ENCODE measurements at regions not wholly inside any gene's neighbourhood (a gene's known extent, or its start where the extent isn't known, plus 50 kb on each side); places are given as distances from the start of the nearest gene placed in this dataset.

- H3K27ac ChIP-seq (ENCODE audit: low read depth, low read length) = no peak overlapping the region
- TF ChIP-seq, protein P1, sequence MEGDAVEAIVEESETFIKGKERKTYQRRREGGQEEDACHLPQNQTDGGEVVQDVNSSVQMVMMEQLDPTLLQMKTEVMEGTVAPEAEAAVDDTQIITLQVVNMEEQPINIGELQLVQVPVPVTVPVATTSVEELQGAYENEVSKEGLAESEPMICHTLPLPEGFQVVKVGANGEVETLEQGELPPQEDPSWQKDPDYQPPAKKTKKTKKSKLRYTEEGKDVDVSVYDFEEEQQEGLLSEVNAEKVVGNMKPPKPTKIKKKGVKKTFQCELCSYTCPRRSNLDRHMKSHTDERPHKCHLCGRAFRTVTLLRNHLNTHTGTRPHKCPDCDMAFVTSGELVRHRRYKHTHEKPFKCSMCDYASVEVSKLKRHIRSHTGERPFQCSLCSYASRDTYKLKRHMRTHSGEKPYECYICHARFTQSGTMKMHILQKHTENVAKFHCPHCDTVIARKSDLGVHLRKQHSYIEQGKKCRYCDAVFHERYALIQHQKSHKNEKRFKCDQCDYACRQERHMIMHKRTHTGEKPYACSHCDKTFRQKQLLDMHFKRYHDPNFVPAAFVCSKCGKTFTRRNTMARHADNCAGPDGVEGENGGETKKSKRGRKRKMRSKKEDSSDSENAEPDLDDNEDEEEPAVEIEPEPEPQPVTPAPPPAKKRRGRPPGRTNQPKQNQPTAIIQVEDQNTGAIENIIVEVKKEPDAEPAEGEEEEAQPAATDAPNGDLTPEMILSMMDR (IDR thresholded peaks at IDR 0.05; ENCODE audit: low read depth, low read length, poor library complexity, severe bottlenecking) = no peak
- no peak for TF ChIP-seq EZH2phosphoT487 (IDR thresholded peaks at IDR 0.05; ENCODE audit: borderline replicate concordance, low read length)
- no peaks in the 10 kb centered on the region for H3F3A ChIP-seq (ENCODE audit: control insufficient read depth, insufficient read depth)
- H3K79me2 ChIP-seq (ENCODE audit: control insufficient read depth, low read length) = no peaks in the 10 kb centered on the region
- peaks cover 13% of the 10 kb centered on the region for H3K27me3 ChIP-seq (ENCODE audit: control insufficient read depth, low read length)
- no peaks in the 10 kb centered on the region for H4K20me1 ChIP-seq (ENCODE audit: control insufficient read depth, insufficient read depth, low read depth, low read length)
- H3K4me2 ChIP-seq (ENCODE audit: low read length) = no peak overlapping the region
- H3K36me3 ChIP-seq (ENCODE audit: control insufficient read depth, low read length) = no peaks in the 10 kb centered on the region
- H3K9me3 ChIP-seq (ENCODE audit: control insufficient read depth, insufficient read depth, low read length) = no peaks in the 10 kb centered on the region
- no peak overlapping the region for H3K4me3 ChIP-seq (ENCODE audit: low read length)
- no peaks in the 10 kb centered on the region for H3K4me1 ChIP-seq (ENCODE audit: control insufficient read depth, low read length)
- no peaks in the 10 kb centered on the region for H3K9me2 ChIP-seq (replicated peaks; ENCODE audit: control insufficient read depth, low read length)
Measured at GRCh38 chr18:22839340-22839821, 93.7 kb upstream of the RBBP8 start.

GRCh38 chr18:22840606-22841144, 92.5 kb upstream of the RBBP8 start:
- no peak overlapping the region for H3K4me2 ChIP-seq (ENCODE audit: low read length)
- no peaks in the 10 kb centered on the region for H4K20me1 ChIP-seq (ENCODE audit: control insufficient read depth, insufficient read depth, low read depth, low read length)
- H3K27me3 ChIP-seq (ENCODE audit: control insufficient read depth, low read length) = peaks cover 11% of the 10 kb centered on the region
- no peak for TF ChIP-seq EZH2phosphoT487 (IDR thresholded peaks at IDR 0.05; ENCODE audit: borderline replicate concordance, low read length)
- TF ChIP-seq, protein P1 (IDR thresholded peaks at IDR 0.05; ENCODE audit: low read depth, low read length, poor library complexity, severe bottlenecking) = no peak
- H3K27ac ChIP-seq (ENCODE audit: low read depth, low read length) = no peak overlapping the region
- H3F3A ChIP-seq (ENCODE audit: control insufficient read depth, insufficient read depth) = no peaks in the 10 kb centered on the region
- H3K79me2 ChIP-seq (ENCODE audit: control insufficient read depth, low read length) = no peaks in the 10 kb centered on the region
- no peaks in the 10 kb centered on the region for H3K4me1 ChIP-seq (ENCODE audit: control insufficient read depth, low read length)
- no peaks in the 10 kb centered on the region for H3K9me2 ChIP-seq (replicated peaks; ENCODE audit: control insufficient read depth, low read length)
- H3K9me3 ChIP-seq (ENCODE audit: control insufficient read depth, insufficient read depth, low read length) = no peaks in the 10 kb centered on the region
- H3K36me3 ChIP-seq (ENCODE audit: control insufficient read depth, low read length) = no peaks in the 10 kb centered on the region
- no peak overlapping the region for H3K4me3 ChIP-seq (ENCODE audit: low read length)

GRCh38 chr18:22841840-22842239, 91.3 kb upstream of the RBBP8 start:
- TF ChIP-seq EZH2phosphoT487 (IDR thresholded peaks at IDR 0.05; ENCODE audit: borderline replicate concordance, low read length) = no peak
- TF ChIP-seq, protein P1 (IDR thresholded peaks at IDR 0.05; ENCODE audit: low read depth, low read length, poor library complexity, severe bottlenecking) = no peak
- H3K4me1 ChIP-seq (ENCODE audit: control insufficient read depth, low read length) = no peaks in the 10 kb centered on the region
- H3K9me3 ChIP-seq (ENCODE audit: control insufficient read depth, insufficient read depth, low read length) = no peaks in the 10 kb centered on the region

More at GRCh38 chr18:22841840-22842239, 91.3 kb upstream of the RBBP8 start:
- Histone ChIP-seq H3K4me2 (ENCODE audit: low read length) (no peak overlapping the region), H4K20me1 (ENCODE audit: control insufficient read depth, insufficient read depth, low read depth, low read length) (no peaks in the 10 kb centered on the region), H3K4me3 (ENCODE audit: low read length) (no peak overlapping the region), H3K27ac (ENCODE audit: low read depth, low read length) (no peak overlapping the region), H3K9me2 (replicated peaks; ENCODE audit: control insufficient read depth, low read length) (no peaks in the 10 kb centered on the region), H3K27me3 (ENCODE audit: control insufficient read depth, low read length) (peaks cover 8% of the 10 kb centered on the region), H3K36me3 (ENCODE audit: control insufficient read depth, low read length) (no peaks in the 10 kb centered on the region), H3K79me2 (ENCODE audit: control insufficient read depth, low read length) (no peaks in the 10 kb centered on the region), H3F3A (ENCODE audit: control insufficient read depth, insufficient read depth) (no peaks in the 10 kb centered on the region)

Data from DOHH2 (cell line).